ENCODE measurements at regions not wholly inside any gene's neighbourhood (a gene's known extent, or its start where the extent isn't known, plus 50 kb on each side); places are given as distances from the start of the nearest gene placed in this dataset.
"Not testable (repeated sequence)": the region's sequence is repeated elsewhere in the genome, so short reads cannot be mapped to it uniquely, and the experiment has no call there.

DNA sequence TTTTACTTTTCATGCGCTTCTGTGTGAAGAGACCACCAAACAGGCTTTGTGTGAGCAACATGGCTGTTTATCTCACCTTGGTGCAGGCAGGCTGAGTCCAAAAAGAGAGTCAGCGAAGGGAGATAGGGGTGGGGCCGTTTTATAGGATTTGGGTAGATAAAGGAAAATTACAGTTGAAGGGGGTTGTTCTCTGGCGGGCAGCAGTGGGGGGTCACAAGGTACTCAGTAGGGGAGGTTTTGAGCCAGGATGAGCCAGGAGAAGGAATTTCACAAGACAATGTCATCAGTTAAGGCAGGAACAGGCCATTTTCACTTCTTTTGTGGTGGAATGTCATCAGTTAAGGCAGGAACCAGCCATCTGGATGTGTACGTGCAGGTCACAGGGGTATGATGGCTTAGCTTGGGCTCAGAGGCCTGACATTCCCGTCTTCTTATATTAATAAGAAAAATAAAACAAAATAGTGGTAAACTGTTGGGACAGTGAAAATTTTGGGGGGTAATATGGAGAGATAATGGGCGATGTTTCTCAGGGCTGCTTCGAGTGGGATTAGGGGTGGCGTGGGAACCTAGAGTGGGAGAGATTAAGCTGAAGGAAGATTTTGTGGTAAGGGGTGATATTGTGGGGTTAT lies 670.0 kb downstream of the SUCLG1 start:
- TF ChIP-seq CTCF (IDR thresholded peaks at IDR 0.05; ENCODE audit: low read depth, low read length, poor library complexity, severe bottlenecking); EZH2phosphoT487 (IDR thresholded peaks at IDR 0.05; ENCODE audit: borderline replicate concordance, low read length): not testable (repeated sequence)

Data from DOHH2 (cell line).